Testis (tissue), 2 donors: ENCODE measurements at regions not wholly inside any gene's neighbourhood (a gene's known extent, or its start where the extent isn't known, plus 50 kb on each side); places are given as distances from the start of the nearest gene placed in this dataset.

Experiments used
- DNase-seq: peaks from one replicate; pipeline ENCODE4 v3.0.0-alpha.2; 2019
- H3K27ac ChIP-seq, 2 donors: fragments of 200-600 bp; sonication (generic); one replicate each; pipeline ENCODE4 v1.5.1; 2019
- H3K27me3 ChIP-seq: fragments of 200-600 bp; sonication (generic); one replicate; pipeline ENCODE4 v1.5.1; 2019
- H3K36me3 ChIP-seq: fragments of 200-600 bp; sonication (generic); one replicate; pipeline ENCODE4 v1.5.1; 2017; ENCODE audit warnings: low read depth; ENCODE audit errors: missing control alignments
- H3K4me1 ChIP-seq: fragments of 200-600 bp; sonication (generic); one replicate; pipeline ENCODE4 v1.5.1; 2019
- H3K4me3 ChIP-seq, 2 donors: fragments of 200-600 bp; sonication (generic); one replicate each; pipeline ENCODE4 v1.5.1; 2017 to 2019
- H3K9me3 ChIP-seq: fragments of 200-600 bp; sonication (generic); one replicate; pipeline ENCODE4 v1.5.1; 2017
- POLR2A ChIP-seq: fragments of 450-650 bp; IDR thresholded peaks from one replicate; pipeline ENCODE4 v1.6.1; 2017; ENCODE audit warnings: antibody characterized with exemption, mild to moderate bottlenecking, moderate library complexity
- WGBS, 2 donors: methylation state at CpG; one replicate each; pipeline ENCODE4 v1.1.5; 2018; 5-methylcytosine and 5-hydroxymethylcytosine counted together
- intact Hi-C: fragments of 100-400 bp; cut with DNase I; formaldehyde crosslinking; loops from one replicate; pipeline ENCODE4 v1.15.1; 2023; ENCODE audit warnings: low total_unique reads
- TF ChIP-seq, protein P1 (sequence below), 3 experiments: fragments of 450-650 bp in 2 of 3; fragments of 200-600 bp in 1 of 3; sonication (generic) in 1 of 3; IDR thresholded peaks; one replicate each; pipeline ENCODE4 v1.5.1; 2016 to 2019; ENCODE audit warnings: antibody characterized with exemption in 3 of 3, mild to moderate bottlenecking in 2 of 3, moderate library complexity in 1 of 3

- no peaks in the 10 kb centered on the region for H3K9me3 ChIP-seq
- no peaks in the 10 kb centered on the region for H3K27me3 ChIP-seq
- DNase-seq, result no peak
- H3K27ac ChIP-seq, result no peak overlapping the region
- no peak overlapping the region for H3K4me3 ChIP-seq
- H3K36me3 ChIP-seq, result no peaks in the 10 kb centered on the region
- intact Hi-C loops, result no loop called here
- no peak for TF ChIP-seq POLR2A
- 86 to 89% methylated on average over 8 of the region's 8 CpGs for WGBS, 2 donors
- no peaks in the 10 kb centered on the region for H3K4me1 ChIP-seq
Measured at GRCh38 chr16:76768948-76769347, 422.0 kb upstream of the MON1B start.

GRCh38 chr16:76771216-76771615, 419.8 kb upstream of the MON1B start:
- Histone ChIP-seq H3K36me3 (no peaks in the 10 kb centered on the region), H3K27me3 (no peaks in the 10 kb centered on the region), H3K4me3 (no peak overlapping the region), H3K27ac (no peak overlapping the region), H3K9me3 (no peaks in the 10 kb centered on the region), H3K4me1 (no peaks in the 10 kb centered on the region)
- intact Hi-C loops, result no loop called here
- TF ChIP-seq POLR2A, result no peak
- TF ChIP-seq, protein P1, sequence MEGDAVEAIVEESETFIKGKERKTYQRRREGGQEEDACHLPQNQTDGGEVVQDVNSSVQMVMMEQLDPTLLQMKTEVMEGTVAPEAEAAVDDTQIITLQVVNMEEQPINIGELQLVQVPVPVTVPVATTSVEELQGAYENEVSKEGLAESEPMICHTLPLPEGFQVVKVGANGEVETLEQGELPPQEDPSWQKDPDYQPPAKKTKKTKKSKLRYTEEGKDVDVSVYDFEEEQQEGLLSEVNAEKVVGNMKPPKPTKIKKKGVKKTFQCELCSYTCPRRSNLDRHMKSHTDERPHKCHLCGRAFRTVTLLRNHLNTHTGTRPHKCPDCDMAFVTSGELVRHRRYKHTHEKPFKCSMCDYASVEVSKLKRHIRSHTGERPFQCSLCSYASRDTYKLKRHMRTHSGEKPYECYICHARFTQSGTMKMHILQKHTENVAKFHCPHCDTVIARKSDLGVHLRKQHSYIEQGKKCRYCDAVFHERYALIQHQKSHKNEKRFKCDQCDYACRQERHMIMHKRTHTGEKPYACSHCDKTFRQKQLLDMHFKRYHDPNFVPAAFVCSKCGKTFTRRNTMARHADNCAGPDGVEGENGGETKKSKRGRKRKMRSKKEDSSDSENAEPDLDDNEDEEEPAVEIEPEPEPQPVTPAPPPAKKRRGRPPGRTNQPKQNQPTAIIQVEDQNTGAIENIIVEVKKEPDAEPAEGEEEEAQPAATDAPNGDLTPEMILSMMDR (IDR thresholded peaks at IDR 0.05), result no peak
- DNase-seq, result no peak
- 48 to 60% methylated on average over 1 of the region's 1 CpG for WGBS, 2 donors

- H3K9me3 ChIP-seq, result no peaks in the 10 kb centered on the region
- no peak for DNase-seq
- no peaks in the 10 kb centered on the region for H3K4me1 ChIP-seq
- intact Hi-C loops, result no loop called here
- no peaks in the 10 kb centered on the region for H3K27me3 ChIP-seq
- 65 to 69% methylated on average over 7 of the region's 7 CpGs for WGBS, 2 donors
- H3K36me3 ChIP-seq, result no peaks in the 10 kb centered on the region
- no peak for TF ChIP-seq POLR2A
- no peak overlapping the region for H3K27ac ChIP-seq
- H3K4me3 ChIP-seq, result no peak overlapping the region
Measured at GRCh38 chr16:76777721-76778465, 413.1 kb upstream of the MON1B start.

- no peaks in the 10 kb centered on the region for H3K4me1 ChIP-seq
- H3K4me3 ChIP-seq, result no peak overlapping the region
- H3K36me3 ChIP-seq, result no peaks in the 10 kb centered on the region
- H3K27ac ChIP-seq, result no peak overlapping the region
- no peaks in the 10 kb centered on the region for H3K27me3 ChIP-seq
- no peaks in the 10 kb centered on the region for H3K9me3 ChIP-seq
- intact Hi-C loops, result no loop called here
- no peak for DNase-seq
- TF ChIP-seq, protein P1 (IDR thresholded peaks at IDR 0.05), result no peak
- no peak for TF ChIP-seq POLR2A
Measured at GRCh38 chr16:76780556-76780955, 410.4 kb upstream of the MON1B start.

DNA sequence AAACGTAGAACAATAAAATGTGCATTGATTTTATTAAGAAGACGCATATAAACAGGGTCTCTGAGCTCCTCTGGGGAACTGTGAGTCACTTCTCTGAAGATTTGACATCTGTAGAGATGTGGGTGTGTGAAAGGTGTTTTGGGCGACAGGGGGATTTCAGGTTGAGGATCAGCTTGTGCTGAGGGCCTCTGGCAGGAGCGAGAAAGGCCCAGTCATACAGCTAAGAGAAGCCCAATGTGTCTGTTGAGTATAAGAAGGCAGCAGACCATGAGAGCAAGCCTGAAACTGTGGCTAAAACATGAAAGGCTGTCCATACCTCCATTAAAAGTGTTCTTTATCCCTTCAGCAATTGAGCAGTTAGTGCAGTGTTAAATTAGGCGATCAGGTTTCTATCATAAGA, 406.5 kb upstream of the MON1B start:
- no peak overlapping the region for H3K4me3 ChIP-seq
- no peak overlapping the region for H3K27ac ChIP-seq
- intact Hi-C loops, result no loop called here
- H3K27me3 ChIP-seq, result no peaks in the 10 kb centered on the region
- H3K9me3 ChIP-seq, result no peaks in the 10 kb centered on the region
- H3K36me3 ChIP-seq, result no peaks in the 10 kb centered on the region
- no peaks in the 10 kb centered on the region for H3K4me1 ChIP-seq
- 61 to 78% methylated on average over 5 of the region's 5 CpGs for WGBS, 2 donors
- TF ChIP-seq, protein P1 (IDR thresholded peaks at IDR 0.05), result no peak
- no peak for TF ChIP-seq POLR2A
- no peak for DNase-seq

DNA sequence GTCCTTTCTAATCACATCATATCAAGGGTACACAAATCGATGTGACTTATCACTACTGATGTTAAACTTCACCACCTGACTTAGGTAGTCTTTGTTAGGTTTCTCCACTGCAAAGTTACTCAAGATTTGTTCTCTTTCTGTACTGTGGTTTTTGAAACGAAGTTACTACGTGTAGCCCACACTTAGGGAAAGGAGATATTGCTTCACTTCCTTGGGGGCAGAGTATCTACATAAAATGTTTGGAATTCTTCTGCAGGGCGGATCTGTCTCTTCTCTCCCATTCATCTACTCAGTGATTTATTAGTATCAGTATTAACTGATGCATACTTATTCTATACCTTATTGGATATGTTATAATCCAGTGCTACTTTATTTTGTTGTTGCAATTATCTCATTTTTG, 403.6 kb upstream of the MON1B start:
- intact Hi-C loops, result no loop called here

More for the DNA sequence above, 403.6 kb upstream of the MON1B start:
- DNase-seq, result no peak
- H3K4me1 ChIP-seq, result no peaks in the 10 kb centered on the region
- no peaks in the 10 kb centered on the region for H3K9me3 ChIP-seq
- H3K27ac ChIP-seq, result no peak overlapping the region
- 59 to 63% methylated on average over 4 of the region's 4 CpGs for WGBS, 2 donors
- no peak overlapping the region for H3K4me3 ChIP-seq
- H3K27me3 ChIP-seq, result no peaks in the 10 kb centered on the region
- H3K36me3 ChIP-seq, result no peaks in the 10 kb centered on the region
- TF ChIP-seq POLR2A, result no peak
- TF ChIP-seq, protein P1 (IDR thresholded peaks at IDR 0.05), result no peak
